ENCODE measurements at regions not wholly inside any gene's neighbourhood (a gene's known extent, or its start where the extent isn't known, plus 50 kb on each side); places are given as distances from the start of the nearest gene placed in this dataset.
A peak's percentile ranks its signal among the peaks of the same experiment; 100 is the strongest.
"Not testable (repeated sequence)": the region's sequence is repeated elsewhere in the genome, so short reads cannot be mapped to it uniquely, and the experiment has no call there.

DNA sequence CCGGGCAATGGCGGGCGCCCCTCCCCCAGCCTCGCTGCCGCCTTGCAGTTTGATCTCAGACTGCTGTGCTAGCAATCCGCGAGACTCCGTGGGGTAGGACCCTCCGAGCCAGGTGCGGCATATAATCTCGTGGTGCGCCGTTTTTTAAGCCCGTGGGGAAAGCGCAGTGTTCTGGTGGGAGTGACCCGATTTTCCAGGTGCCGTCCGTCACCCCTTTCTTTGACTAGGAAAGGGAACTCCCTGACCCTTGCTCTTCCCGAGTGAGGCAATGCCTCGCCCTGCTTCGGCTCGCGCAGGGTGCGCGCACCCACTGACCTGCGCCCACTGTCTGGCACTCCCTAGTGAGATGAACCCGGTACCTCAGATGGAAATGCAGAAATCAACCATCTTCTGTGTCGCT, 171.9 kb downstream of the GALR1 start:
- not testable (repeated sequence) for H3K4me3 ChIP-seq (ENCODE audit: low read length); DNase-seq (ENCODE audit: low read depth, low spot score)

GRCh38 chr18:77422974-77423867, 173.6 kb downstream of the GALR1 start:
- no peak overlapping the region for H3K4me3 ChIP-seq (ENCODE audit: low read length)
- no peak for DNase-seq (ENCODE audit: low read depth, low spot score)

- DNase-seq (ENCODE audit: low read depth, low spot score) = no peak
- no peak overlapping the region for H3K4me3 ChIP-seq (ENCODE audit: low read length)
These were observed 183.4 kb downstream of the GALR1 start for GRCh38 chr18:77433076-77433475.

DNA sequence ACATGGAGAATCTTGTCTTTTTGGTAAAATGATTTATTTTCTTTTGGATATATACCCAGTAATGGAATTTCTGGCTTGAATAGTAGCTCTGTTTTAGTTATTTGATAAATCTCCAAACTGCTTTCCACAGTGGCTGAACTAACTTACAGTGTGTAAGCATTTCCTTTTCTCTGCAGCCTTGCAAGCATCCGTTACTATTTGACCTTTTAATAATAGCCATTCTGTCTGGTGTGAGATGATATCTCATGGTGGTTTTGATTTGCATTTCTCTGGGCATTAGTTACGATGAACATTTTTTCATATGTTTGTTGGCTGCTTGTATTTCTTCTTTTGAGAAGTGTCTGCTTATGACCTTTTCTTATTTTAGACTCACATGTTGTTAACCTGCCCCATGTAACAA, 190.2 kb downstream of the GALR1 start:
- DNase-seq (ENCODE audit: low read depth, low spot score) = no peak
- H3K4me3 ChIP-seq (ENCODE audit: low read length) = no peak overlapping the region

GRCh38 chr18:77442393-77442792, 192.7 kb downstream of the GALR1 start:
- H3K4me3 ChIP-seq (ENCODE audit: low read length) = no peak overlapping the region
- no peak for DNase-seq (ENCODE audit: low read depth, low spot score)

GRCh38 chr18:77444385-77444784, 194.7 kb downstream of the GALR1 start:
- no peak overlapping the region for H3K4me3 ChIP-seq (ENCODE audit: low read length)
- DNase-seq (ENCODE audit: low read depth, low spot score) = no peak

- DNase-seq (ENCODE audit: low read depth, low spot score) = no peak
- no peak overlapping the region for H3K4me3 ChIP-seq (ENCODE audit: low read length)
These were observed 198.4 kb downstream of the GALR1 start for GRCh38 chr18:77448046-77448445.

- no peak for DNase-seq (ENCODE audit: low read depth, low spot score)
- H3K4me3 ChIP-seq (ENCODE audit: low read length) = no peak overlapping the region
These were observed 205.4 kb downstream of the GALR1 start for GRCh38 chr18:77455004-77455403.

GRCh38 chr18:77457681-77458080, 208.0 kb downstream of the GALR1 start:
- no peak for DNase-seq (ENCODE audit: low read depth, low spot score)
- H3K4me3 ChIP-seq (ENCODE audit: low read length) = no peak overlapping the region

- DNase-seq (ENCODE audit: low read depth, low spot score) = no peak
- no peak overlapping the region for H3K4me3 ChIP-seq (ENCODE audit: low read length)
These were observed 211.5 kb downstream of the GALR1 start for GRCh38 chr18:77461062-77461688.

DNA sequence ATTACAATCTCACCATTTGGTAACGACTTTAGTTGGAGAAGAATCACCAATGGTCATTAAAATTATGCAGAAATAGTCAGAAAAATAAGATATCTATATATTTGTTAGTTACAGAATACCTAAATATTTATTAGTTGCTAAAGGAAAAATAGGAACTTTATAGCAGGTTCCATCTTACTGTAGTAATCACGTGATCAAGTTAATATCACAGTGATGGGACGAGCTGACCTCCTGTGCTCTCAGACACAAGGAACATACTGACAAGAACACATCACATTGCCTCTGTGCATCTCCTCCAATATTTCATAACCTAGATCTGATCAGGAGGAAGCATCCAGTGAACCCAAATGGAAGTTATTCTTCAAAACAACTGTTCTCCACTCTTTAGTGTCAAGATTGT, 215.3 kb downstream of the GALR1 start:
- no peak overlapping the region for H3K4me3 ChIP-seq (ENCODE audit: low read length)
- no peak for DNase-seq (ENCODE audit: low read depth, low spot score)

- DNase-seq (ENCODE audit: low read depth, low spot score) = no peak
- no peak overlapping the region for H3K4me3 ChIP-seq (ENCODE audit: low read length)
These were observed 217.2 kb downstream of the GALR1 start for GRCh38 chr18:77466890-77467289.

- H3K4me3 ChIP-seq (ENCODE audit: low read length) = no peak overlapping the region
- DNase-seq (ENCODE audit: low read depth, low spot score) = no peak
These were observed 219.5 kb downstream of the GALR1 start for GRCh38 chr18:77469131-77469530.

DNA sequence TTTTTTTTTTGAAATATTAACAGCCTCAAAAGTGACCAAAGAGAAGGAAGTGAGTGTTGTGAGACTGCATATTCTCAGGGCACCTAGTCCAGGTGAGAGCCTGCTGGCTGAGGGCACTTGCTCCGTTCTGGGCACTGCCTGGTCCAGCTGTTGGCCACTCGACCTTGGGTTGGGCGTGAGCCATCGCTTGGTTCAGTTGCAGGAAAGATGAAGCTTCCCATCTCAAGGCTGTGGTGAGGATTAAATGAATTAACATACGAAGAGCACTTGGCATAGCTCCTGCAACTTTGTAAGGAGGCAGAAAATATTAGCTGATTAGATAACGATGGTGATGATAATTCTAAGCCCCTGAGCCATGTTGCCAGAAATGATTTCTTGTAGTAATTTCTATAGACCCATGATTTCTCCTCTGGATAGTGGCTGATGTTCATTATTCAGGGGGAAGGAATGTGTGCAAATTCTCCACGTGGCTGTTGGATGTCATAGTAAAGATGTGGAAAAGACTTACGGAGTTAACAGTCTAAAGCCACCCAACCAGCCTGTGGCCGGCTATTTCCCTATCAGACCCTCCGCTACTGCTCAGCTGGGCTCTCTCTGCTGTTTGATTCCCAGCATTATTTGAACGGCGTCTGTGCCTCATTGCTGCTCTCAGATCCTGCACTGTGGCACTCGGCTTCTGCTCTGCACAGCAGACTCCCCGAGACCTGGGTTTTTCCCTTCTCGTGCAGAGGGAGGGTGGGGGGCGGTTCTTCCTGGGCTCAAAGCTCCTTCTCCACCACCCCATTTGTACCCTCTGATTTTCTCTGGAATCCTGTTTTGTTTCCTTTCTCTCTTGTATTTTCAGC, 221.1 kb downstream of the GALR1 start:
- no peak for DNase-seq (ENCODE audit: low read depth, low spot score)

GRCh38 chr18:77472509-77472908, 222.9 kb downstream of the GALR1 start:
- DNase-seq (ENCODE audit: low read depth, low spot score) = no peak

More for the DNA sequence above, 221.1 kb downstream of the GALR1 start:
- no peak overlapping the region for H3K4me3 ChIP-seq (ENCODE audit: low read length)

GRCh38 chr18:77478646-77479442, 229.2 kb downstream of the GALR1 start:
- DNase-seq (ENCODE audit: low read depth, low spot score) = peak; percentile 7
- no peak overlapping the region for H3K4me3 ChIP-seq (ENCODE audit: low read length)

More at GRCh38 chr18:77472509-77472908, 222.9 kb downstream of the GALR1 start:
- no peak overlapping the region for H3K4me3 ChIP-seq (ENCODE audit: low read length)

GRCh38 chr18:77481541-77481940, 231.9 kb downstream of the GALR1 start:
- H3K4me3 ChIP-seq (ENCODE audit: low read length) = no peak overlapping the region
- no peak for DNase-seq (ENCODE audit: low read depth, low spot score)

DNA sequence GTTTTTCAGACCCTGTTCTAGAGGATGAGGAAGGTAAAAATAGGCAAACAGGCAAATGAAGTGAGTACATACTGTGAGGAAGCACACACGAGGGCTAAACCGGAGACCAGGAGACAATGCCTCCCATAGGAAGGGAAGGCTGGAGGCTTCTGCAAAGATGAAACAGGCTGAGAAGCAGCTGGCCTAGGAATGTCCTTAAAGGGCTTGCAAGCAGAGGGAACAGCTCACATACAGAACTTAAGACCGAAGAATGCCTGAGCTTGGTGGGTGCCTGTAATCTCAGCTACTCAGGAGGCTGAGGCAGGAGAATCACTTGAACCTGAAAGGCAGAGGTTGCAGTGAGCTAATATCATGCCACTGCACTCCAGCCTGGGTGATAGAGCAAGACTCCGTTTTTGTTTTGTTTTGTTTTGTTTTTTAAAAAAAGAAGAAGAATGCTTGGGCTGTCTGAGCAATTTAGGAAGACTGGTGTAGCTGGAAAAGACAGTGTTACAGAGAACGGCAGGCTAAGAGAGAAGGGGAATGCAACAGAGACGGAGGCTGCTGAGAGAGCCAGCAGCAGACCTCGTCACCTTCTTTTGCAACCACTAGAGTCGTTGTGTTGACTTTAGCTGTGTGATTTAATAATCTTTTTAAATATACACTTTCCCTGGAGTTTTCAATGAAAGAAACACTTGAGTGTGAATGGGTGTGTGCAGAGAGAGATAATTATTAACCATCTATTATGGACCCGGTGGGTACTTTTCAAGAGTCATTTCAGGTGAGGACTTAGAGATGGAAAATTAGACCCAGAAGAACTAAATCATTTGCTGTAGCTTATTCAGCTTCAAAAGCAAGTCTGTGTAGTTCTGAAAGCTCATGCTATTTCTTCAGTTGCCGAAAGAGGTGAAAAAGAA, 232.8 kb downstream of the GALR1 start:
- no peak for DNase-seq (ENCODE audit: low read depth, low spot score)
- H3K4me3 ChIP-seq (ENCODE audit: low read length) = no peak overlapping the region
